GM19397 (cell line): ENCODE measurements at regions not wholly inside any gene's neighbourhood (a gene's known extent, or its start where the extent isn't known, plus 50 kb on each side); places are given as distances from the start of the nearest gene placed in this dataset.

Experiments used
- ATAC-seq: cut with Tn5 transposase; IDR thresholded peaks from one replicate; pipeline ENCODE4 v1.9.1; 2021; ENCODE audit warnings: mild to moderate bottlenecking, moderate library complexity; ENCODE audit not compliant: unreplicated experiment

DNA sequence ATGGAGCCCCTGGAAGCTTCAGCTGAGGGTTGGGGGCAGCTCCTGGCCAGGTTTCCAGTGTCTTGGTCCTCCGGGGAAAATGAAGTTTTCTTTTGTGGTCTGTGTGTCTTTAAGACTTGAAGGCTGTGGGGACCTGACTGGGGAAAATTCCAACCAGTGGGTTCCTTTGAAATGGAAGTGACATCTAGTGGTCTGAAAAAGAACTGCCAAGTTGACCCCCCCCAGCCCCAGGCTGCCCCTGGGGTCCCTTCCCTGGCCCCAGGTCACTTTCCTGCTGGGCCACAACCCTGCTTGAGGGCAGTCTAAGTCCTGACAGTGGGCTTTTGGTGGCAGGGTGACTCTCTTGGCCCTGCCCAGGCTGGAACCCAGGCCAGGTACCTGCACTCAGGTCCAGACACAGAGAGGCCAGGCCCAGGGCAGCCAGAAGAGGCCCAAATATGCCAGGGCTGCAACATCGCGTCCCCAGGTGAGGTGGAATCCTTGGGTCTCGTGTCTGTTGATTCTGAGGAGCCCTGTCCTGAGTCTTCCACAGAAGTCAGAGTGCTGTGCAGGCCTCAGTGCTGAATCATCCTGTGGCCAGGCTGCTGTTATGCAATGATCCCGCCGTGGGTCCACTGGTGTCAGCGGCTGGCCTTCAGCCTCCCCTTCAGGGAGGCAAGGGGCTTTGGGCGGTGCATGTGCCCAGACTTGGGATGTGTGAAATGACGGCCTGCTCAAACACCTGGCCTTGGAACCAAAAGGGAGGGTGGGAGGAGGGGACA is 68.4 kb downstream of the VEGFA start:
- no peak for ATAC-seq

DNA sequence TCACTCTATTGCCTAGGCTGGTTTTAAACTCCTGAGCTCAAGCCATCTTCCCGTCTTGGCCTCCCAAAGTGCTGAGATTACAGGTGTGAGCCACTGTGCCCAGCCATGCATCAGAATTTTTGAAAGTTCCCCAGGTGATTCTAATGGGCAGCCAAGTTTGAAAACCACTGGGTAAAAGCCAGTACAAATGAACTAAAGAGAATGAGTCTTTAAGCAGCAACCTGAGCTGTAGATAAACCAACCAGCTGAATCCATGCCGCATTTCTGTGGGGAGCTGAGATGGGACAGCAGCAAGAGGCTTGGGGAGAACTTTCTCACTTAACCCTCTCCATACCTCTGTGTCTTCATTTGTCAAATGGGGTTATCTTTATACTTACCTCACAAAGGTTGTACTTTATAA is 67.5 kb downstream of the VEGFA start:
- ATAC-seq: no peak

DNA sequence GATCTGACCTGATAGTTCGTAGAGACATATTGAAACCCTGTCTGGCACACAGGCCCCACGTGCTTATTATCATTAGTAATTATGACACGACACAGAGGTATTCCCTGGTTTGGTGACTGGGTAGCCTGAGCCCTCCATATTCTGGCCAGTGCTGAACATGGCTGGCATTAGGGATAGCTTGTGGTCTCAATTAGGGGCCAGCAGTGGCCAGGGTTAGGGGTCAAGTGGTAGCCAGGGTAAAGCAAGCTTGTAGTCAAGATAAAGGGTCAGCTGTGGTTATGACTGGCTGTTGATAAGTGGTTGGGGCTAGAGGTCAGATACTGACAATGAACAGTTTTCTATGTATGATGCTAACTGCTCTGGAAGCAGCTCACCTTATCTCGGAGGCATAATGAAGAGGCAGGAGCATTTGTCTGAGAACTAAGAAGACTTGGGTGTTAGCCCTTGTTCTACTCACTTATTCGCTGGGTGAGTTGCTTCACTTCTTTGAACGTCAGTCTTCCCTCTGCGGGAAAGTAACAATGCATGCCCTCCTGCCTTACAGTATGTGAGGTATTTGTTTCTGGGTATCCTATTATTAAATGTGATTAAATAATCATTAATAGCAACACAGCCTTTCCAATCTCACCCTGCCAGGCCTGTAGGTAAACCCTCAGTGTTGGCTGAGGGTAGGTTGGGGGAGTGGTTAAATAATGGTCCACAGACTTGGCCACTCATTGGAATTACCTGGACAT is 66.7 kb downstream of the VEGFA start:
- ATAC-seq: no peak
